NCI-H2081 treated with DMSO at 0.1 percent for 48 hours (cell line): ENCODE measurements at regions not wholly inside any gene's neighbourhood (a gene's known extent, or its start where the extent isn't known, plus 50 kb on each side); places are given as distances from the start of the nearest gene placed in this dataset.

ENCODE experiments used
- DNase-seq: peaks from one replicate; lab custom pipeline; 2025; lab: John Stamatoyannopoulos, UW

GRCh38 chr1:112219267-112219666 lies 176.7 kb upstream of the CTTNBP2NL start:
- DNase-seq: no peak

GRCh38 chr1:112230232-112230631 lies 165.8 kb upstream of the CTTNBP2NL start:
- DNase-seq: no peak

GRCh38 chr1:112231331-112231730 lies 164.7 kb upstream of the CTTNBP2NL start:
- DNase-seq: no peak

GRCh38 chr1:112232848-112233247 lies 163.2 kb upstream of the CTTNBP2NL start:
- no peak for DNase-seq

- DNase-seq: no peak
These were observed 161.3 kb upstream of the CTTNBP2NL start for GRCh38 chr1:112234710-112235109.

GRCh38 chr1:112237983-112238545 lies 157.9 kb upstream of the CTTNBP2NL start:
- no peak for DNase-seq

DNA sequence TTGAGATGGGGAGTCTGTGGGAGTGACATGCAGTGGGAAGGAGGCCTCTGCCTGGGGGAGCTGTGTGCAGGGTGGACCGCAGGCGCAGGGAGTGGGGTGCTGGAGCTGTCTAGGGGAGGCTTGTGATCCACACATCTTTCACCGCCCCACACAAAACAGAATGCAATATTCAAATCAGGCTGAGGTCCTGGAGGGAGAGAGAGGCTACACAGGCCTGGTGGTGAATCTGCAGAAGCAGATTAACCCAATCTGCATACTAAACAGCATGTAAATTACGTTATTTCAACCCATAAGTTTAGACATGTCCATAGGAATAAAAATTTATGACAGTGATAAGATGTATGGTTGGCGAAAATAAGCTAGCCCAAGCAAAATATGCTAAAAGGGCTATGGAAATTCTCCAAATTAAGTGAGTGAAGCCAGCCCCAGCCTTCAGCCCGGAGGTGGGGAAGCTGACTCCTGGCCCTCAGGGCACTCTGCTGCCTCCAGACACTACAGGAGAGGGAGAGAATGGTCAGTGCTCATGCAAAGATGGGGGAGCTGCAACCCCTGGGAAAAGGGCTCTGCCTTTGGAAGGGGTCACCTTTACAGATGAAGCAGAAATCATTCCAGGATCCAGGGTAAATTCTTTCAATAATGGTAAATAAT lies 156.2 kb upstream of the CTTNBP2NL start:
- no peak for DNase-seq

DNA sequence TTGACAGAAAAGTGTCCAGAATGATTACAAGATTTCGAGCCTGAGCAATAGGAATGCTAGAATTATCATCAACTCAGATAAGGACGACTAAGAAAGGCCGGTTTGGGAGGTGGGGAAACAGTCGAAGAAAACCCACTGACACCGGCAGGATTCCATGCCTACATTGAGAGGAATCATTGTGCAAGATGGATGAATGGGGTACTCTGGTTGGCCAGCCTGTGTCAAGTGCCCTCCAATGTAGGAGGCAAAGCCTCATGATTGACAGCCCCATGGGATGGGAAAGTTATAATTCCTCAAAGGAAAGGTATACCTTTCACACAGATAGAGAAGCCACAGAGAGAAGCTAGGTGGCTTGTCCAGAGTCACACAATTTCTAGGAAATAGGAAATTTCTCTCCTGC lies 153.5 kb upstream of the CTTNBP2NL start:
- DNase-seq: no peak

DNA sequence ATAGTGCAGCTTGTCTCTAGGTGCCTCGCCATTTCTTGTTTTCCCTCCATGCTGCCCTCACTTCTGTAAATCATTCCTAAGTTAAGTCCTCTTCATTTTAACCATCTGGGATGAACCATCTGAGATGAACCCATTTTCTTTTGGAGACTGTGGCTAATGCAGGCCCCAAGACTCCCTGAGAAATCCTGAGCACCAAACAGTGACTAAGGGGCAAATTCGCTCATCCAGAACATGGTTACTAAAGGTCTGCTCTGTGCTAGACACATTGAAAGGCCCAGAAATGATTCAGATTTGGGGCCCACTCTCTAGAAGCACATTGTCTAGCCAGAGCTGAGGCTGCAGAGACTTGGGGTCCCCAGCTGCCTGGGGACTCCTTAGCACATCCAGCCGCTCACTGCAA lies 151.9 kb upstream of the CTTNBP2NL start:
- no peak for DNase-seq

GRCh38 chr1:112245114-112245513 lies 150.9 kb upstream of the CTTNBP2NL start:
- no peak for DNase-seq

- DNase-seq: peak; percentile 37
These were observed 148.9 kb upstream of the CTTNBP2NL start for GRCh38 chr1:112247036-112247597.

GRCh38 chr1:112247961-112248360 lies 148.1 kb upstream of the CTTNBP2NL start:
- no peak for DNase-seq

DNA sequence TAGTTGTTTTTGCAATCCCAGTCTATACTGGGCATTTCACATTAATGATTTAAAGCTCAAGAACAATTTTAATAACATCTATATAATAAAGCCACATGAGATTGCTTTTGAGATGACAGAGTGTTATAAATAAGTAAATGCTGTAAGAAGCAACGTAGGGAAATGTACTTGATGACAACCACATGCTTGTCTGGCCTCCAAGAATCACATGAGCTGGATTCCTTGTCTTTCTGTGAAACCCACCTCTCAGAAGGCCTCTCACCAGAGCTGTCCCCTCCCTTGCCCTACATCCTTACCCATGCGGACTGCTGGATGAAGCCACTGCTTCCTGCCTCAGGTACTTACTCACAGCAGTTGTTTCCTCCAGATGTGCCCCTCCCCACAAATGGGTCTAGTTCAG lies 145.1 kb upstream of the CTTNBP2NL start:
- DNase-seq: no peak

DNA sequence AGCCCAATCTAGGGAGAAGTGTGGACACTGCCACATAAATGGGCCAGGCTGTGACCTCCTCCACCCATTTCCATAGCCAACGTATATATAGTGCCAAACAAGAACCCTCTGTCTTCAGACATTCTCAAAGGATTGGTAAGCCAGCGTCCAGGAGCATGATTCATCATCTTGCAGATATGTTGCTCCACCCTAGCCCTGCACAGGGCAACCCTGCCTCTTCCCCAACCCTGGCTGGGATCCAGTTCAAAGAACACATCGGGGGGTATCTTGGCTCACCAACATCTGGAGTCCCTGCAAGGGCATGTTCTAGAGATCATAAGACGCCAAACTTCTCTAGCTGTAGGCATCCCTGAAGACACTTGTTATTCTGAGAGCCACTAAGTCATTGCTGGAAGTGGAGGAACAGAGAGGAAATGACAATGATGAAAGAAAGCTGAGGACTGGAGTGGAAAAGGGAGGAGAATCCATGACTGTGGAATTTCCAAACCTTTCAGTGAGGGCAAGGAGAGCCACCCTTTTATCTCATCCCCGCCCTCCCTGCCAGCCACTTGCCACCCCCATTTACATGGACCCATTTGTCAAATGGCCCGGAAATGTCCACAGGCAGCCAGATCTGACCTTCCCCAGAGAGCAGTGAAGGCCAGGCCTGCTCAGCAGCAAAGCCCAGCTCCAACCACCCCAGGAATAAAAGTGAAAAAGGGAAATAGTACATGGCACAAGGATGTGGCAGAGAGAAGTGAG lies 144.1 kb upstream of the CTTNBP2NL start:
- DNase-seq: no peak

- DNase-seq: no peak
These were observed 142.6 kb upstream of the CTTNBP2NL start for GRCh38 chr1:112253366-112253765.

DNA sequence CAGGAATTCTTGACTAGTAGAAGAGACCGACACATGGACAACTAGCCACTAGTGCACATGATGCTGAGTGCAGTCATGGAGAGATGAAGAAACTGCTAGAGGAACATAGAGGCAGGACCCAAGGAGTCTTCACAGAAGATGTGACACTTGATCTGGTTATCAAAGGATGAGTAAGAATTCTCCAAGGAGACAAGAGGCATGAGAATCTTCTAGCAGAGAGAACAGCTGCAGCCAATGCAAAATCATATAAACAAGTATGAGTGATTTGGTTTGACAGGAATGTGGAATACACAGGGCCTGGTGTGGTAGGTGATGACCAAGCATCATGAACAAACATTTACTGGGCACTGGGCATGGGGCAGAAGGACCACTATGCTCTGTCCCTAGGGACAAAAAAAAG lies 140.9 kb upstream of the CTTNBP2NL start:
- DNase-seq: no peak

GRCh38 chr1:112256411-112256810 lies 139.6 kb upstream of the CTTNBP2NL start:
- DNase-seq: no peak

DNA sequence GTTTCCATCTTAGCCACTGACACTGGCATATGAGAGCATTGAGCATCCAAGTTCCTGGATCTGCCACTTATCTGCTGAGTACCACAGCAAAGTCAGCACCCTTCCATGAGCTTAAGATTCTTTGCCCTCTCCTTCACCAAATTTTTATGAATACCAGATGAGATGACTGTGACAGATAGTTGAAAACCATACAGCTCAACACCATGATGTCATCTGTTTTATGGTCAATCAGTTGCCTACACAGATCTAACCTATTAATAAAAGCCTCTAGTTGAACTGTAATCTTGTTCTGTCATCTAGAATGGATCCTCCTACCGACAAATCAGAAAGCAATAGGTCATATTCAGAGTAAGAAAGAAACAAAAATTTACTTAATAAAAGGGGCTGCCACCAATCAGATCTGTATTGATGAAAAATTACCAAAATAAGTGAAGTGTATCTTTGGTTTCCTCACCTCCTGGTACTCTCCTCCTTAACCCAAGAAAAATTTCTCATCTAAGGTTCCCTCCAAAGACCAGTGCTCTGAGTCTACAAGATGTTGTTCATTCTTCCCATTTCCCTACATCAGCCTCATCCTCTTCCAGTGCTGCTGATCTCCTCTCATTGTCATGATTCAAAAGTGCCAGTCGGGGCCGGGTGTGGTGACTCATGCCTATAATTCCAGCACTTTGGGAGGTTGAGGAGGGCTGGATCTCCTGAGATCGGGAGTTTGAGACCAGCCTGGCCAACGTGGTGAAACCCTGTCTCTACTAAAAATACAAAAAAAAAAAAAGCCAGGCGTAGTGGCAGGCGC lies 138.8 kb upstream of the CTTNBP2NL start:
- no peak for DNase-seq

DNA sequence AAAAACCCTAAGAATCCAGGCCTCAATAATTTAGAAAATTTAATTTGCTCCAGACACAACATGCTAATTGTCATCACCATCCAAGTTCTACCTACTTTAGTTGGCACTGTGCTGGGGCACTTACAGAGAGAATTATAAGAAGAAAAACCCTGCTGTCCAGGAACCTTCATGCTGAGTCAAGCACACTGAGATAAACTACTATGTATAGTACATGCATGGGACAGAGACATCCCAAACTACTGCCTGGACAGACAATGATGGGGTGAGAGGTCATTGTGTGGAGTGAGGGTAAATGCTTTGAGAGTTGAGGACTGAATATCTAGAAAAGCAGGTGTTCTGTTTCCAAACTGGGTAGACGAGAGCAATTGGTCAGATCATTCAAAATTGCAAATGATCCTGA lies 135.3 kb upstream of the CTTNBP2NL start:
- no peak for DNase-seq

DNA sequence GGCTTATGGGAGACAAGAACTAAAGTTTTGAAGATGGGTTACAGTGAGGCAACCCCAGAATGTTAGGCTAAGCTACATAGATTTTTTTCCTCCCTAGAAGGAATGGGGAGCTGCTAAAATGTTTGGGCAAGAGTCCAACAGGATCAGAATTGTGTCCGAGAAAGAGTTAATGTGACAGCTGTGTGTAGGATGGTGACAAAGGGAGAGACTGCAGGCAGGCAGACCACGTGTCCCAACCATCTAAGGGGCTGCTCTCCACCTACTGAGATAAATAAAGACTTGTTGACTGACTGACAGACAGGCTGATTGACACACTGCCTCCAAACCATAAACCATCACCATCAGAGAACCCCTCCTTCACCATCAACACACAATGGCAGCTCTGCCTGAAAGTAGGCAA lies 133.7 kb upstream of the CTTNBP2NL start:
- no peak for DNase-seq

- DNase-seq: no peak
These were observed 133.0 kb upstream of the CTTNBP2NL start for GRCh38 chr1:112263042-112263441.

- no peak for DNase-seq
These were observed 132.6 kb upstream of the CTTNBP2NL start for GRCh38 chr1:112263453-112263852.
